22Rv1 (cell line): ENCODE measurements at regions not wholly inside any gene's neighbourhood (a gene's known extent, or its start where the extent isn't known, plus 50 kb on each side); places are given as distances from the start of the nearest gene placed in this dataset.

Experiments
- ZFX ChIP-seq: fragments of 450-650 bp; IDR thresholded peaks from 2 replicates; pipeline ENCODE4 v1.6.1; 2017; ENCODE audit warnings: antibody characterized with exemption, borderline replicate concordance
- TF ChIP-seq, protein P1 (sequence below): fragments of 450-650 bp; IDR thresholded peaks from 2 replicates; pipeline ENCODE4 v1.5.1; 2017; ENCODE audit warnings: mild to moderate bottlenecking

DNA sequence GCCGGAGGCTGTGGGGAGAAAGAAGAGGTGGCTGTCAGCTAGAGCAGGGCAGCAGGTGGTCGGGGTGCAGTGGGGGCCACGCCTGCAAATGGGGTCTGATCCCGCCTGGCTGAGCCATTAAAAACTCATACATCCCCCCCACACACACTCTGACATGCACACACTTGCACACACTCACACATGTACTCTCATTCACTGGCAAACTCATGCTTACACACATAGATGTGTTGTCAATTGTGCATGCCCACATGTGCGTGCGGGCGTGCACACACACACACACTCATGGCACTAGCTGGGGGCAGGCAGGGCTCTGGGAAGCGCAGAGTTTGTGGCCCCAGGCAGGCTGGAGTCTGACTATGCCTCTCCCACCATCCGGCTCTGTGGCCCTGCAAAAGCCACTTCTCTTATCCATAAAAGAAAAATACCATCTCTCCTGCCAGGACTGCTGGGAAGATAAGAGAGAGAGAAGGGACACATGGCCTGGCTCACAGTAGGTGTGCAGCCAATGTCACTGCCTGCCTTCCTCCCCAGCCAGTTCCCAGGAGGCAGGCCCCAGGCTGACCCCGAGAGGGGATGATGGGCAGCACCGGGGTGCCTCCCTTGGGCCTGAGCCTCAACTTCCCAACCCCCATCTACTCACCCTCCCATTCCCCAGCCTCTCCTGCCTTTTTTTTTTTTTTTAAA, 163.5 kb upstream of the LINGO1 start:
- TF ChIP-seq, protein P1, sequence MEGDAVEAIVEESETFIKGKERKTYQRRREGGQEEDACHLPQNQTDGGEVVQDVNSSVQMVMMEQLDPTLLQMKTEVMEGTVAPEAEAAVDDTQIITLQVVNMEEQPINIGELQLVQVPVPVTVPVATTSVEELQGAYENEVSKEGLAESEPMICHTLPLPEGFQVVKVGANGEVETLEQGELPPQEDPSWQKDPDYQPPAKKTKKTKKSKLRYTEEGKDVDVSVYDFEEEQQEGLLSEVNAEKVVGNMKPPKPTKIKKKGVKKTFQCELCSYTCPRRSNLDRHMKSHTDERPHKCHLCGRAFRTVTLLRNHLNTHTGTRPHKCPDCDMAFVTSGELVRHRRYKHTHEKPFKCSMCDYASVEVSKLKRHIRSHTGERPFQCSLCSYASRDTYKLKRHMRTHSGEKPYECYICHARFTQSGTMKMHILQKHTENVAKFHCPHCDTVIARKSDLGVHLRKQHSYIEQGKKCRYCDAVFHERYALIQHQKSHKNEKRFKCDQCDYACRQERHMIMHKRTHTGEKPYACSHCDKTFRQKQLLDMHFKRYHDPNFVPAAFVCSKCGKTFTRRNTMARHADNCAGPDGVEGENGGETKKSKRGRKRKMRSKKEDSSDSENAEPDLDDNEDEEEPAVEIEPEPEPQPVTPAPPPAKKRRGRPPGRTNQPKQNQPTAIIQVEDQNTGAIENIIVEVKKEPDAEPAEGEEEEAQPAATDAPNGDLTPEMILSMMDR = no peak
- no peak for TF ChIP-seq ZFX
